Esophagus muscularis mucosa (tissue), 4 donors: ENCODE measurements at regions not wholly inside any gene's neighbourhood (a gene's known extent, or its start where the extent isn't known, plus 50 kb on each side); places are given as distances from the start of the nearest gene placed in this dataset.

Source experiments
- DNase-seq: peaks from one replicate; pipeline ENCODE4 v3.0.0-alpha.2; 2017; ENCODE audit errors: extremely low spot score
- H3K27ac ChIP-seq, 4 donors: fragments of 200-600 bp; sonication (generic); replicated peaks in 1 of 4; 1 replicate in 3 of 4; 2 replicates in 1 of 4; pipeline ENCODE4 v1.5.1; 2016 to 2019; ENCODE audit warnings: mild to moderate bottlenecking in 1 of 4
- H3K27me3 ChIP-seq, 4 donors: fragments of 200-600 bp; sonication (generic); one replicate each; pipeline versions ENCODE4 v1.5.1 to v1.6.0; 2016 to 2019
- H3K36me3 ChIP-seq, 4 donors: fragments of 200-600 bp; sonication (generic); one replicate each; pipeline ENCODE4 v1.5.1; 2016 to 2019
- H3K4me1 ChIP-seq, 4 donors: fragments of 200-600 bp; sonication (generic); one replicate each; pipeline ENCODE4 v1.5.1; 2016 to 2019
- H3K4me3 ChIP-seq, 4 donors: fragments of 200-600 bp; sonication (generic); 1 replicate in 2 of 4; 2 replicates in 2 of 4; pipeline ENCODE4 v1.5.1; 2016 to 2019; ENCODE audit warnings: mild to moderate bottlenecking in 4 of 4, moderate library complexity in 1 of 4
- H3K9me3 ChIP-seq, 4 donors: fragments of 200-600 bp; sonication (generic); 1 replicate in 3 of 4; 2 replicates in 1 of 4; pipeline ENCODE4 v1.5.1; 2016 to 2019
- EP300 ChIP-seq: sonication (generic); formaldehyde crosslinking; IDR thresholded peaks from one replicate; pipeline ENCODE4 v1.6.1; 2017; ENCODE audit warnings: antibody characterized with exemption
- POLR2A ChIP-seq: fragments of 450-650 bp; IDR thresholded peaks from one replicate; pipeline ENCODE4 v1.6.1; 2017; ENCODE audit warnings: antibody characterized with exemption, moderate library complexity, mild to moderate bottlenecking, low read depth
- POLR2AphosphoS5 ChIP-seq, 2 donors: sonication (generic); formaldehyde crosslinking; IDR thresholded peaks; one replicate each; pipeline ENCODE4 v1.6.1; 2017; ENCODE audit warnings: antibody characterized with exemption in 2 of 2
- WGBS: methylation state at CpG from one replicate; pipeline ENCODE4 v1.1.5; 2018; 5-methylcytosine and 5-hydroxymethylcytosine counted together
- intact Hi-C: fragments of 100-400 bp; cut with DNase I; formaldehyde crosslinking; loops from one replicate; pipeline ENCODE4 v1.15.1; 2023
- TF ChIP-seq, protein P1 (sequence below), 3 experiments: fragments of 200-600 bp in 2 of 3; fragments of 450-650 bp in 1 of 3; sonication (generic) in 2 of 3; IDR thresholded peaks; one replicate each; pipeline ENCODE4 v1.5.1; 2017 to 2019; ENCODE audit warnings: antibody characterized with exemption in 3 of 3, mild to moderate bottlenecking in 2 of 3, moderate library complexity in 1 of 3

DNA sequence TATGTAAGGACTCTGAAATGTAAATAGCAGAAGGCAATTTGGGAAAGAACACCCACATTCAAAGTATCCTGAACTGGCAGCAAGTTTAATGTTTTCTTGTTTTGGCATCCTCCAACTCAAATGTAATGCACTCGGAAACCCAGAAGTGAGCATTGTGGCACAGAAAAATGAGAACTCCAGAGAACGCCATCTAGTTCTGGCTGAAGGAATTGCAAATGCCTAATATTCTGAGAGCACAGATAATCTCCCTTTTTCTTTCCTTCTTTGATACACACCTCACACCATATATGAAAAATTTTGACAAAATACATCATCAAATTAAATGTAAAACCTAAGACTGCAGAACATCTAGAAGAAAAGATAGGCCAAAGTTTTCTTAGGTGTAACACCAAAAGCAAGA lies 52.1 kb downstream of the PWWP3B start:
- 51% methylated on average over 2 of the region's 2 CpGs for WGBS
- Histone ChIP-seq H3K9me3 (no peaks in the 10 kb centered on the region), H3K27me3 (no peaks in the 10 kb centered on the region), H3K4me1 (no peaks in the 10 kb centered on the region), H3K36me3 (no peaks in the 10 kb centered on the region), H3K27ac (no peak overlapping the region), H3K4me3 (no peak overlapping the region)
- no peak for DNase-seq
- TF ChIP-seq POLR2AphosphoS5 (IDR thresholded peaks at IDR 0.05) = no peak
- TF ChIP-seq POLR2A = no peak
- TF ChIP-seq, protein P1, sequence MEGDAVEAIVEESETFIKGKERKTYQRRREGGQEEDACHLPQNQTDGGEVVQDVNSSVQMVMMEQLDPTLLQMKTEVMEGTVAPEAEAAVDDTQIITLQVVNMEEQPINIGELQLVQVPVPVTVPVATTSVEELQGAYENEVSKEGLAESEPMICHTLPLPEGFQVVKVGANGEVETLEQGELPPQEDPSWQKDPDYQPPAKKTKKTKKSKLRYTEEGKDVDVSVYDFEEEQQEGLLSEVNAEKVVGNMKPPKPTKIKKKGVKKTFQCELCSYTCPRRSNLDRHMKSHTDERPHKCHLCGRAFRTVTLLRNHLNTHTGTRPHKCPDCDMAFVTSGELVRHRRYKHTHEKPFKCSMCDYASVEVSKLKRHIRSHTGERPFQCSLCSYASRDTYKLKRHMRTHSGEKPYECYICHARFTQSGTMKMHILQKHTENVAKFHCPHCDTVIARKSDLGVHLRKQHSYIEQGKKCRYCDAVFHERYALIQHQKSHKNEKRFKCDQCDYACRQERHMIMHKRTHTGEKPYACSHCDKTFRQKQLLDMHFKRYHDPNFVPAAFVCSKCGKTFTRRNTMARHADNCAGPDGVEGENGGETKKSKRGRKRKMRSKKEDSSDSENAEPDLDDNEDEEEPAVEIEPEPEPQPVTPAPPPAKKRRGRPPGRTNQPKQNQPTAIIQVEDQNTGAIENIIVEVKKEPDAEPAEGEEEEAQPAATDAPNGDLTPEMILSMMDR (IDR thresholded peaks at IDR 0.05) = no peak
- no peak for TF ChIP-seq EP300
- intact Hi-C loops = no loop called here

DNA sequence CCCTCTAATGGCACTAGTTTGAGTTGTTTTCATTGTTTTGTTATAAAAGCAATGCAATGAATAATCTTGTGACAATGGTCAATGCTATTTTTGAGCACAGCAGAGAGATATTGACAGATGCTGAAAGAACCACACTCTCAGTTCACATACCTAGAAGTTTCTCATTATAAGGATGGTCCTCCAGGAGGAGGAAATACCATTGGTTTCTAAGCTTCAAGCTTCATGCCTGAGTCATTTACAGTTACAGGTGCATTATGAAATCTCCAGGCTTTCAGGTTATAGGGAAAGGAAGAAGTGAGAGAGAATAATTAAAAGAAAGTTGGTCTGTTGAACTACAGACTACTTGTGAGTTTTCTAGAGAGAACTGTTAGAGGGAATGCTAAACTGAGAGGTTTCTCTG lies 75.3 kb downstream of the PWWP3B start:
- Histone ChIP-seq H3K4me1 (no peaks in the 10 kb centered on the region), H3K4me3 (no peak overlapping the region), H3K27me3 (no peaks in the 10 kb centered on the region), H3K9me3 (no peaks in the 10 kb centered on the region), H3K36me3 (no peaks in the 10 kb centered on the region), H3K27ac (no peak overlapping the region)
- TF ChIP-seq, protein P1 (IDR thresholded peaks at IDR 0.05) = no peak
- no peak for TF ChIP-seq POLR2AphosphoS5 (IDR thresholded peaks at IDR 0.05)
- TF ChIP-seq POLR2A = no peak
- no peak for TF ChIP-seq EP300
- intact Hi-C loops = no loop called here
- DNase-seq = no peak

DNA sequence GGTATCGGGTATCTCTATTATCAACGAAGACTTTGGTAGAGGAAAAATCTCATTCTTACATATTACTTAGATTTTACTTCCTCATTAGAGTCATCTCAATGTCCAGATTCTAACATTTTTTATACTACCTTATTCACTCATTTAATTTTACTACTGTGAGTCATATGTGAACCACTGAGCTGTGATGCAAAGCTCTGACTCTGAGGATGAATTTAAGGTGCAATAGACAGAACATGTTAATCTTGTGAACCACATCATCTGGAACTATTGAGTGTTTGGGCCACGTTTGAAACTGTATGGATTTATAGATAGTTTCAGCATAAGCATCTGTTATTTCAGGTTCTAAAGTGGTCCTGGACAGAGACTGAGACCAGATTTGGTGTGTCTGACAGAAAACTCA lies 78.4 kb downstream of the PWWP3B start:
- 61% methylated on average over 3 of the region's 3 CpGs for WGBS

DNA sequence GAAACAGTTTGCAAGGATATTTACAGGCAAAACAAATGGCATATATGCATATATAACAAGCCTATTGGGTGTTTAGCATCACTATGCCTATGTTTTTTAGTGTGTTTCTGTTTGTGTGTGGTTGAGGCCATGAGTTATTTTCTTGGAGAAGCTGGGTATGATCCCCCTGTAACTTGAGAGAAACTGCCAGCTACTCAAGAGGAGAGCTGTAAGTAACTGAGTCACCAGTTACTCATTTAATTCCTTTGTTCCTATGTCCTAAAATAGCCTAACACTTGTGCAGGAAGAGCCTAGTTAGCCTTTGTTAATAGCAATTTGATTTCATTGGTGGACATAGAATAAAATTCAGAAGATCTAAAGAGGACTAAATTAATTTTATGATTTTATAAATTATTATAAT lies 79.1 kb downstream of the PWWP3B start:
- no peaks in the 10 kb centered on the region for H3K36me3 ChIP-seq
- peaks cover 0 to 3% (median 0%) of the 10 kb centered on the region in 4 donors for H3K27me3 ChIP-seq
- DNase-seq = no peak
- no peak overlapping the region for H3K27ac ChIP-seq
- H3K9me3 ChIP-seq = no peaks in the 10 kb centered on the region
- TF ChIP-seq, protein P1 (IDR thresholded peaks at IDR 0.05) = no peak
- TF ChIP-seq POLR2AphosphoS5 (IDR thresholded peaks at IDR 0.05) (no peak), EP300 (no peak), POLR2A (no peak)
- H3K4me3 ChIP-seq = no peak overlapping the region
- intact Hi-C loops = no loop called here
- no peaks in the 10 kb centered on the region for H3K4me1 ChIP-seq

More for the DNA sequence above, 78.4 kb downstream of the PWWP3B start:
- TF ChIP-seq POLR2A = no peak
- TF ChIP-seq EP300 = no peak
- TF ChIP-seq POLR2AphosphoS5 (IDR thresholded peaks at IDR 0.05) = no peak
- TF ChIP-seq, protein P1 (IDR thresholded peaks at IDR 0.05) = no peak
- no peak overlapping the region for H3K4me3 ChIP-seq
- H3K36me3 ChIP-seq = no peaks in the 10 kb centered on the region
- no peak overlapping the region for H3K27ac ChIP-seq
- H3K27me3 ChIP-seq = peaks cover 0 to 3% (median 0%) of the 10 kb centered on the region in 4 donors
- no peaks in the 10 kb centered on the region for H3K9me3 ChIP-seq
- no peaks in the 10 kb centered on the region for H3K4me1 ChIP-seq
- DNase-seq = no peak
- intact Hi-C loops = no loop called here

DNA sequence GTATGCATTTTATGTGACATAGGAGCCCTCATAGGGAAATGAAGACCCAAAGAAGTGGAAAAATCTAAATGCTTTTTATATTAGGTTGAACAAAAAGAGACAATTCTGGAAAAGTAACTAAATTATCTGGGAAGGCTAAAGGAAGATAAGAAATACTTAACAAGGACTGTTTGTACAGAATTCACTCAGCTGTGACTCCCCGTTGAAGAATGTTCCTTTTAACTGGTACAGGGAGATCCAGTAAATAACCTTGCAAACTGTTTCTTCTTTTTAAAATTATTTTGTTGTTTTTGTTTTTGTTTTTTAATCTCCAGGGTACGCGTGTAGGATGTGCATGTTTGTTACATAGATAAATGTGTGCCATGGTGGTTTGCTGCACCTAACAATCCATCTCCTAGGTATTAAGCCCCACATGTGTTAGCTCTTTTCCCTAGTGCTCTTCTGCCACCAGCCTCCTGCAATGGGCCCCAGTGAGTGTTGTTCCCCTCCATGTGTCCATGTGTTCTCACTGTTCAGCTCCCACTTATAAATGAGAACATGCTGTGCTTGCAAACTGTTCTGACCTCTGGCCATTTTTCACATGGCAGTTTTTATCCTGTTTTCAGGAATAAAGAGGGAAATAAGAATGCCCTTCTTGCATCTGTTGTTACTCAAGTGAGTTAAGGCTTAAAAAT lies 81.7 kb downstream of the PWWP3B start:
- H3K27ac ChIP-seq = no peak overlapping the region
- no peak for DNase-seq
- H3K4me3 ChIP-seq = no peak overlapping the region
- no peaks in the 10 kb centered on the region for H3K36me3 ChIP-seq
- H3K27me3 ChIP-seq = peaks cover 0 to 3% (median 0%) of the 10 kb centered on the region in 4 donors
- WGBS = 76% methylated on average over 3 of the region's 3 CpGs
- intact Hi-C loops = no loop called here
- H3K9me3 ChIP-seq = no peaks in the 10 kb centered on the region
- TF ChIP-seq, protein P1 (IDR thresholded peaks at IDR 0.05) = no peak
- TF ChIP-seq POLR2AphosphoS5 (IDR thresholded peaks at IDR 0.05) = no peak
- no peak for TF ChIP-seq POLR2A
- TF ChIP-seq EP300 = no peak
- no peaks in the 10 kb centered on the region for H3K4me1 ChIP-seq
